GM12872 (cell line): ENCODE measurements at regions not wholly inside any gene's neighbourhood (a gene's known extent, or its start where the extent isn't known, plus 50 kb on each side); places are given as distances from the start of the nearest gene placed in this dataset.

Experiments
- TF ChIP-seq, protein P1 (sequence below): IDR thresholded peaks from 3 replicates; pipeline ENCODE4 v1.5.1; 2011; ENCODE audit warnings: low read depth, mild to moderate bottlenecking, low read length, moderate library complexity; ENCODE audit not compliant: insufficient read depth

GRCh38 chr9:31112491-31112890 lies 1272.0 kb upstream of the ACO1 start:
- TF ChIP-seq, protein P1, sequence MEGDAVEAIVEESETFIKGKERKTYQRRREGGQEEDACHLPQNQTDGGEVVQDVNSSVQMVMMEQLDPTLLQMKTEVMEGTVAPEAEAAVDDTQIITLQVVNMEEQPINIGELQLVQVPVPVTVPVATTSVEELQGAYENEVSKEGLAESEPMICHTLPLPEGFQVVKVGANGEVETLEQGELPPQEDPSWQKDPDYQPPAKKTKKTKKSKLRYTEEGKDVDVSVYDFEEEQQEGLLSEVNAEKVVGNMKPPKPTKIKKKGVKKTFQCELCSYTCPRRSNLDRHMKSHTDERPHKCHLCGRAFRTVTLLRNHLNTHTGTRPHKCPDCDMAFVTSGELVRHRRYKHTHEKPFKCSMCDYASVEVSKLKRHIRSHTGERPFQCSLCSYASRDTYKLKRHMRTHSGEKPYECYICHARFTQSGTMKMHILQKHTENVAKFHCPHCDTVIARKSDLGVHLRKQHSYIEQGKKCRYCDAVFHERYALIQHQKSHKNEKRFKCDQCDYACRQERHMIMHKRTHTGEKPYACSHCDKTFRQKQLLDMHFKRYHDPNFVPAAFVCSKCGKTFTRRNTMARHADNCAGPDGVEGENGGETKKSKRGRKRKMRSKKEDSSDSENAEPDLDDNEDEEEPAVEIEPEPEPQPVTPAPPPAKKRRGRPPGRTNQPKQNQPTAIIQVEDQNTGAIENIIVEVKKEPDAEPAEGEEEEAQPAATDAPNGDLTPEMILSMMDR: no peak

DNA sequence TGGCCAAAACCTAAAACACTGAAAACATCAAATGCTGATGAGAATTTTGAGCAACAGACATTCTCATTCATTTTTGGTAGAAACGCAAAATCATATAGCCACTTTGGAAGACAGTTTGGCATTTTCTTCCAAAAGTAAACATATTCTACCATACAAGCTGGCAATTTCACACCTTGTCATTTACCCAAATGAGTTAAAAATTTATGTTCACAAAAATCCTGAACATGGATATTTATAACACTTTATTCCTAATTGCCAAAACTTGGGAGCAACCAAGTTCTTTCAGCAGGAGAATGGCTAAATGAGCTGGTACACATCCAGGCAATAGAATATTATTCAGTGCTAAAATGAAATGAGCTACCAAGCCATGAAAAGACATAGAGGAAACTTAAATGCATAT lies 1270.1 kb upstream of the ACO1 start:
- TF ChIP-seq, protein P1: no peak

DNA sequence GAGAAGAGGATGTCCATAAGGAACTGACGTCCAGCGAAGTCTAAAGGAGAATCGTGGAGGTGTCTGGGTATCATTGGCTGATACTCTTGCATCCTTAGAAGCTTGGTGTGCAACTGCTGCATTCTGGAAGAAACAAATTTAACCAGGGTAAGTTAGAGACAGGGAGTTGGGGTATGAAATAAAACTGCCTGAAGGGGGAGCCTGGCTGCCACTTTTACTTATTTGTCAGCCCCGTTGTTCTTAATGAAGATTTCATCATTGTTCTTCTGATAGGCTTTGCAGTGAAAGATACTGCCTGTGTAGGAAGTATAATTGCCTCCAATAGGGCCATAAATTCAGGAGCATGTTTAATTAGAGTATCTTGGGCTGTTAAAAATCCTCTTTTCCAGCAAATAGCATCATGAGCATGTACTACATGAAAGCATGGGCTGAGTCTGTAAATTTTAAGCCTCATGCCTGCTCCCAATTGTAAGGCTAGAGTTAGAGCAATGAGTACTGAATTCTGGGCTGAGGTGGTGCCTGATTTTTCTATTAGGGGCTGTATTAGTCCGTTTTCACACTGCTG lies 1264.5 kb upstream of the ACO1 start:
- TF ChIP-seq, protein P1: peak; percentile 64

DNA sequence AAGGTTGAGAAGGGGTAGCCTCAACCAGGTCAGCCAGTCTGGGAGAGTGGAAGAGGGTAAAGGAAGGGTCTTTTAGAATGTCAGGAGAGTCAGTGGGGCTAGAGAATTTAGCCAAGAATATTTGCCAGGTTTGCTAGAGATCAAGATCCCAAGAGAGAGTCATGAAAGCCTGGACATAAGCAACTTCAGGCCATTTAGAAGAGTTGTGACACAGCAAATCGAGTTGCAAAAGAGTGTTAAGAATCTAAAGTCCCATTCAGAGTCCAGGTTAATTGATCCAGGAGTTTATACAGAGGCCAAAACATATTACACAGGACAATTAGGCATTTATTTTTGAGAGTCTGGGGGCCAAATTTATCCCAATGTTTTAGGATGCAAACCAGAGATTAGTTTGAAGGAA lies 1260.1 kb upstream of the ACO1 start:
- TF ChIP-seq, protein P1: no peak

DNA sequence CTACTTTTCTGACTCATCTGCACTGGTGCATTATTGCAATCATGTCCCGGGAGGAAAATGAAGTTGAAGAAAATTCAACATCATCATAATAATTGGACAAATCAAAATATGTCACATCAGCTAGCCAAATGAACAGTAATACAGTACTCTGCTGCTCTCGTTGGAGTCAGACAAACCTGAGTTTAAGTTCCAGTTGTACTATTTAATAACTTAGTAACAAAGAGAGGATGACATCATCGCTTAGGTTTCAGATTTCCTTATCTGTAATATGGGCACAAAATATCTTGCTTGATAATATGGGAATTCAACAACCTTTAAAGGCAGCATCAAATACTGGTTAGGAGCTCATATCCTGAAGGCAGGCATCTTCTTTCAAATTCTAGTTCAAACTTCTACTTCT lies 1248.9 kb upstream of the ACO1 start:
- TF ChIP-seq, protein P1: no peak

GRCh38 chr9:31136524-31136923 lies 1247.9 kb upstream of the ACO1 start:
- TF ChIP-seq, protein P1: no peak

DNA sequence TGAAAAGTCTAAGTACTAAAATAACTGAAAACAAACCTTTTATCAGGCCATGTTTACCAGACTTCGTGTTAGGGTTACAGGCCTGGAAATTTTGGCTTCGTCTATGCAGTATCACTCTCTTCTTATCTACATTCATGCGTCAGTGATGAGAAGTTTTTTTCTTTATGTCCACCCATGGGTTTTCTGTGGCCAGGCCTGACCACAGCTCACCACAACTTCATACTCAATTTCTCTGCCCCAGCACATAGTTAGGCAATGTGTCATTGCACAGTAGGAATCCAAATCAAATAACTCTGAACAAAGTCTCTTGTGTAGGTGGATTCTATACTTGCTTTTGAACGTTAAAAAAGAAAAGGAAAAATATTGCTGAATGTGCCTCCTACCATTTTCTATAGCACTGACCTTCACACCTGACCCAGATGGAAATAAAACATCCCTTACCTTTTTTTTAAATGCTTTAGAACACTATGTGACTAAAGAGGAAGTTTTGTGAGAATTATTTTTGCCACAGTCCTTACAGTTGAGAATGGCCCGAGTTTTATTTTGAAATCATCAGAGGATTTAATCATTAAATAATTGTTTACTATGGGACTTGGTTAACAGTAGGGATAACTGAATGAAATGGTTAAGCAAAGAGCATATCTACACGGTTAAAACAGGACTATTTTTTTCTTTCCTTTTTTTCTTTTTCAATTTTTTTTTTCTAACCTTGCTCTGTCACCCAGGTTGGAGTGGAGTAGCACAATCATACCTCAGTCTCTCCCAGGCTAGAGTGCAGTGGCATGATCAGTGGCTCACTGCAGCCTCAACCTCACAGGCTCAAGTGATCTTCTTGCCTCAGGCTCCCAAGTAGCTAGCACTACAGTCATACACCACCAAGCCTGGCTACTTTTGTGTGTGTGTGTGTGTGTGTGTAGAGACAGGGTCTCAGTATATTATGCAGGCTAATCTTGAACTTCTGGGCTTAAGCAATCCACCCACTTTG lies 1247.0 kb upstream of the ACO1 start:
- TF ChIP-seq, protein P1: no peak
